ENCODE measurements at regions not wholly inside any gene's neighbourhood (a gene's known extent, or its start where the extent isn't known, plus 50 kb on each side); places are given as distances from the start of the nearest gene placed in this dataset.

DNA sequence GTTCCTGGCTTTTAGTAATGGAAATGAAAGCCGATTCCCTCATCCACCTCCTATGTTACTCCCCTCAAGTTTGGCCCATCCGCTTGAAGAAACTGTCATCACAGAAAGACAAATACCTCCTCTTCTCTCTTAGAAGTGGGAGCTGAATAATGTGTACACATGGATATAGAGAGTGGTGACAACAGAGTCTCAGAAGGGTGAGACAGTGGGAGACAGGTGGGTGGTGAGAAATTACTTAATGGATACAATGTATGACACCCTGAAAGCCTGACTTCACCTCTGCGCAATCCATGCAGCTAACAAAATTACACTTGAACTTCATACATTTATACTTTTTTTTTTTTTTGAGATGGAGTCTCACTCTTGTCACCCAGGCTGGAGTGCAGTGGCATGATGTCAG is 217.5 kb downstream of the SKIDA1 start:
- Histone ChIP-seq H3K36me3 (ENCODE audit: control insufficient read depth in 3 of 3, insufficient read depth in 2 of 3, low read depth in 1 of 3, low read length in 3 of 3) (no peaks in the 10 kb centered on the region), H3K27me3 (ENCODE audit: control insufficient read depth in 3 of 3, insufficient read depth in 3 of 3, low read length in 3 of 3) (no peaks in the 10 kb centered on the region), H3K4me3 (ENCODE audit: low read depth in 1 of 3, low read length in 3 of 3) (no peak overlapping the region), H3K9me3 (ENCODE audit: control insufficient read depth in 2 of 2, insufficient read depth in 1 of 2, low read depth in 1 of 2, low read length in 1 of 2) (no peaks in the 10 kb centered on the region), H3K27ac (ENCODE audit: low read depth in 1 of 3, low read length in 2 of 3) (no peak overlapping the region), H3K4me1 (ENCODE audit: control insufficient read depth in 3 of 3, insufficient read depth in 2 of 3, low read depth in 1 of 3, low read length in 2 of 3) (no peaks in the 10 kb centered on the region)
- 91 to 94% (median 91%) methylated on average over 3 of the region's 3 CpGs for WGBS, 3 donors
- DNase-seq (no peak), FAIRE-seq (no peak)

DNA sequence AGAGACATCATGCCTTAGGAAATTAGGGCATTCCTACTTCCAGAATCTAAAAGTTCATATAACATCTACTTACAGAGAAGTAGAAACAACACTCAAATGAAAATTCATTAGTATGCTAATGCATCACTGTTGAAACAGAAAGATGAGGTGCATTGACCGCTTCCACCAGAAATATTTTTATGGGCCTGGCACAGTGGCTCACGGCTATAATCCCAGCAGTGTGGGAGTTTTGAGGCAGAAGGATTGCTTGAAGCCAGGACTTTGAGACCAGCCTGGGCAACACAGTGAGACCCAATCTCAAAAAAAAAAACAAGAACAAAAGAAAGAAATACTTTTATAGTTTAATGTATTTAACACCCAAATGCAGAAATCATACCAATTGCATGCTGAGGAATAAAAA is 220.9 kb downstream of the SKIDA1 start:
- Histone ChIP-seq H3K9me3 (ENCODE audit: control insufficient read depth in 2 of 2, insufficient read depth in 1 of 2, low read depth in 1 of 2, low read length in 1 of 2) (no peaks in the 10 kb centered on the region), H3K4me1 (ENCODE audit: control insufficient read depth in 3 of 3, insufficient read depth in 2 of 3, low read depth in 1 of 3, low read length in 2 of 3) (no peaks in the 10 kb centered on the region), H3K27ac (ENCODE audit: low read depth in 1 of 3, low read length in 2 of 3) (no peak overlapping the region), H3K27me3 (ENCODE audit: control insufficient read depth in 3 of 3, insufficient read depth in 3 of 3, low read length in 3 of 3) (no peaks in the 10 kb centered on the region), H3K4me3 (ENCODE audit: low read depth in 1 of 3, low read length in 3 of 3) (no peak overlapping the region), H3K36me3 (ENCODE audit: control insufficient read depth in 3 of 3, insufficient read depth in 2 of 3, low read depth in 1 of 3, low read length in 3 of 3) (no peaks in the 10 kb centered on the region)
- no peak for DNase-seq
- 80 to 90% (median 86%) methylated on average over 2 of the region's 2 CpGs for WGBS, 3 donors
- FAIRE-seq, result no peak

GRCh38 chr10:21304198-21304597 is 221.3 kb downstream of the SKIDA1 start:
- WGBS, 3 donors, result 62 to 70% (median 63%) methylated on average over 5 of the region's 5 CpGs
- Histone ChIP-seq H3K4me1 (ENCODE audit: control insufficient read depth in 3 of 3, insufficient read depth in 2 of 3, low read depth in 1 of 3, low read length in 2 of 3) (no peaks in the 10 kb centered on the region), H3K9me3 (ENCODE audit: control insufficient read depth in 2 of 2, insufficient read depth in 1 of 2, low read depth in 1 of 2, low read length in 1 of 2) (no peaks in the 10 kb centered on the region), H3K36me3 (ENCODE audit: control insufficient read depth in 3 of 3, insufficient read depth in 2 of 3, low read depth in 1 of 3, low read length in 3 of 3) (no peaks in the 10 kb centered on the region), H3K27me3 (ENCODE audit: control insufficient read depth in 3 of 3, insufficient read depth in 3 of 3, low read length in 3 of 3) (no peaks in the 10 kb centered on the region), H3K4me3 (ENCODE audit: low read depth in 1 of 3, low read length in 3 of 3) (no peak overlapping the region), H3K27ac (ENCODE audit: low read depth in 1 of 3, low read length in 2 of 3) (no peak overlapping the region)
- no peak for FAIRE-seq
- no peak for DNase-seq

- no peak for FAIRE-seq
- WGBS, 3 donors, result 63 to 76% (median 71%) methylated on average over 1 of the region's 1 CpG
These were observed 224.9 kb downstream of the SKIDA1 start for GRCh38 chr10:21300551-21300950.

GRCh38 chr10:21299330-21299729 is 226.2 kb downstream of the SKIDA1 start:
- FAIRE-seq, result no peak
- DNase-seq, result no peak
- Histone ChIP-seq H3K27me3 (ENCODE audit: control insufficient read depth in 3 of 3, insufficient read depth in 3 of 3, low read length in 3 of 3) (peaks cover 0 to 4% (median 2%) of the 10 kb centered on the region in 3 donors), H3K4me1 (ENCODE audit: control insufficient read depth in 3 of 3, insufficient read depth in 2 of 3, low read depth in 1 of 3, low read length in 2 of 3) (no peaks in the 10 kb centered on the region), H3K9me3 (ENCODE audit: control insufficient read depth in 2 of 2, insufficient read depth in 1 of 2, low read depth in 1 of 2, low read length in 1 of 2) (no peaks in the 10 kb centered on the region), H3K36me3 (ENCODE audit: control insufficient read depth in 3 of 3, insufficient read depth in 2 of 3, low read depth in 1 of 3, low read length in 3 of 3) (no peaks in the 10 kb centered on the region), H3K27ac (ENCODE audit: low read depth in 1 of 3, low read length in 2 of 3) (no peak overlapping the region), H3K4me3 (ENCODE audit: low read depth in 1 of 3, low read length in 3 of 3) (no peak overlapping the region)
- WGBS, 3 donors, result 74 to 87% (median 82%) methylated on average over 7 of the region's 7 CpGs

More at GRCh38 chr10:21300551-21300950, 224.9 kb downstream of the SKIDA1 start:
- Histone ChIP-seq H3K36me3 (ENCODE audit: control insufficient read depth in 3 of 3, insufficient read depth in 2 of 3, low read depth in 1 of 3, low read length in 3 of 3) (no peaks in the 10 kb centered on the region), H3K27me3 (ENCODE audit: control insufficient read depth in 3 of 3, insufficient read depth in 3 of 3, low read length in 3 of 3) (peaks cover 0 to 2% (median 0%) of the 10 kb centered on the region in 3 donors), H3K4me3 (ENCODE audit: low read depth in 1 of 3, low read length in 3 of 3) (no peak overlapping the region), H3K27ac (ENCODE audit: low read depth in 1 of 3, low read length in 2 of 3) (no peak overlapping the region), H3K9me3 (ENCODE audit: control insufficient read depth in 2 of 2, insufficient read depth in 1 of 2, low read depth in 1 of 2, low read length in 1 of 2) (no peaks in the 10 kb centered on the region), H3K4me1 (ENCODE audit: control insufficient read depth in 3 of 3, insufficient read depth in 2 of 3, low read depth in 1 of 3, low read length in 2 of 3) (no peaks in the 10 kb centered on the region)
- no peak for DNase-seq

DNA sequence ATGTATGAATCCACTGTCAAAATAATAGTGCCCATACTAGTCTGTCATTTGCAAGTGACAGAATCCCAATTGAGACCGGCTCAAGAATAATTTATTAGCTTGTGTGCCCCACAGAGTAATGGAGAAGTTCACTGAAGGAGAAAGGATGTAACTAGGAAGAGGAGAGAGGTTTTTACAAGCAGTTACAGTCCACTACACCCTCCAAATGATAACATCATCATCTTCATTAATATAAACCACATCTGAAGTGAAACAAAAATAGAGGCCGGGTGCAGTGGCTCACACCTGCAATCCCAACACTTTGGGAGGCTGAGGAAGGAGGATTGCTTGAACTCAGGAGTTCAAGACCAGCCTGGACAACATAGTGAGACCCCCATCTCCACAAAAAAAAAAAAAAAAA is 226.8 kb downstream of the SKIDA1 start:
- Histone ChIP-seq H3K36me3 (ENCODE audit: control insufficient read depth in 3 of 3, insufficient read depth in 2 of 3, low read depth in 1 of 3, low read length in 3 of 3) (no peaks in the 10 kb centered on the region), H3K27ac (ENCODE audit: low read depth in 1 of 3, low read length in 2 of 3) (no peak overlapping the region), H3K27me3 (ENCODE audit: control insufficient read depth in 3 of 3, insufficient read depth in 3 of 3, low read length in 3 of 3) (peaks cover 0 to 11% (median 2%) of the 10 kb centered on the region in 3 donors), H3K4me1 (ENCODE audit: control insufficient read depth in 3 of 3, insufficient read depth in 2 of 3, low read depth in 1 of 3, low read length in 2 of 3) (no peaks in the 10 kb centered on the region), H3K9me3 (ENCODE audit: control insufficient read depth in 2 of 2, insufficient read depth in 1 of 2, low read depth in 1 of 2, low read length in 1 of 2) (no peaks in the 10 kb centered on the region), H3K4me3 (ENCODE audit: low read depth in 1 of 3, low read length in 3 of 3) (no peak overlapping the region)
- DNase-seq (no peak), FAIRE-seq (no peak)
- 61 to 80% (median 68%) methylated on average over 2 of the region's 2 CpGs for WGBS, 3 donors

- 76 to 81% (median 77%) methylated on average over 6 of the region's 6 CpGs for WGBS, 3 donors
These were observed 227.7 kb downstream of the SKIDA1 start for GRCh38 chr10:21297603-21298383.

GRCh38 chr10:21296575-21297355 is 228.7 kb downstream of the SKIDA1 start:
- no peaks in the 10 kb centered on the region for H3K4me1 ChIP-seq (ENCODE audit: control insufficient read depth in 3 of 3, insufficient read depth in 2 of 3, low read depth in 1 of 3, low read length in 2 of 3)
- no peak overlapping the region for H3K4me3 ChIP-seq (ENCODE audit: low read depth in 1 of 3, low read length in 3 of 3)
- no peaks in the 10 kb centered on the region for H3K9me3 ChIP-seq (ENCODE audit: control insufficient read depth in 2 of 2, insufficient read depth in 1 of 2, low read depth in 1 of 2, low read length in 1 of 2)
- 88 to 93% (median 88%) methylated on average over 13 of the region's 13 CpGs for WGBS, 3 donors
- FAIRE-seq (no peak), DNase-seq (no peak)
- no peaks in the 10 kb centered on the region for H3K36me3 ChIP-seq (ENCODE audit: control insufficient read depth in 3 of 3, insufficient read depth in 2 of 3, low read depth in 1 of 3, low read length in 3 of 3)
- peaks cover 0 to 16% (median 2%) of the 10 kb centered on the region in 3 donors for H3K27me3 ChIP-seq (ENCODE audit: control insufficient read depth in 3 of 3, insufficient read depth in 3 of 3, low read length in 3 of 3)
- H3K27ac ChIP-seq (ENCODE audit: low read depth in 1 of 3, low read length in 2 of 3), result no peak overlapping the region

More at GRCh38 chr10:21297603-21298383, 227.7 kb downstream of the SKIDA1 start:
- FAIRE-seq (no peak), DNase-seq (no peak)
- no peaks in the 10 kb centered on the region for H3K36me3 ChIP-seq (ENCODE audit: control insufficient read depth in 3 of 3, insufficient read depth in 2 of 3, low read depth in 1 of 3, low read length in 3 of 3)
- H3K27ac ChIP-seq (ENCODE audit: low read depth in 1 of 3, low read length in 2 of 3), result no peak overlapping the region
- no peak overlapping the region for H3K4me3 ChIP-seq (ENCODE audit: low read depth in 1 of 3, low read length in 3 of 3)
- no peaks in the 10 kb centered on the region for H3K9me3 ChIP-seq (ENCODE audit: control insufficient read depth in 2 of 2, insufficient read depth in 1 of 2, low read depth in 1 of 2, low read length in 1 of 2)
- H3K27me3 ChIP-seq (ENCODE audit: control insufficient read depth in 3 of 3, insufficient read depth in 3 of 3, low read length in 3 of 3), result peaks cover 0 to 14% (median 2%) of the 10 kb centered on the region in 3 donors
- no peaks in the 10 kb centered on the region for H3K4me1 ChIP-seq (ENCODE audit: control insufficient read depth in 3 of 3, insufficient read depth in 2 of 3, low read depth in 1 of 3, low read length in 2 of 3)

All from small intestine (tissue), 7 donors.